Neural crest cell (in vitro differentiated cells): ENCODE measurements at regions not wholly inside any gene's neighbourhood (a gene's known extent, or its start where the extent isn't known, plus 50 kb on each side); places are given as distances from the start of the nearest gene placed in this dataset.
"Not testable (repeated sequence)": the region's sequence is repeated elsewhere in the genome, so short reads cannot be mapped to it uniquely, and the experiment has no call there.

Source experiments
- DNase-seq: peaks from one replicate; pipeline ENCODE4 v3.0.0; 2021; ENCODE audit warnings: low read depth, mixed read lengths, low spot score
- H3K27ac Mint-ChIP-seq: one replicate; pipeline ENCODE4 v1.8.0; 2021; ENCODE audit warnings: mild to moderate bottlenecking, mixed read lengths; ENCODE audit not compliant: unreplicated experiment
- H3K27me3 Mint-ChIP-seq: 2 replicates; pipeline ENCODE4 v1.8.0; 2021; ENCODE audit warnings: low read depth, mild to moderate bottlenecking, mixed read lengths
- H3K36me3 Mint-ChIP-seq: 2 replicates; pipeline ENCODE4 v1.8.0; 2021; ENCODE audit warnings: low read depth, mild to moderate bottlenecking, mixed read lengths
- H3K4me1 Mint-ChIP-seq: 2 replicates; pipeline ENCODE4 v1.8.0; 2021; ENCODE audit warnings: mixed read lengths
- H3K4me3 Mint-ChIP-seq: one replicate; pipeline ENCODE4 v1.8.0; 2021; ENCODE audit warnings: mild to moderate bottlenecking, mixed read lengths
- H3K9me3 Mint-ChIP-seq: 2 replicates; pipeline ENCODE4 v1.8.0; 2021; ENCODE audit warnings: mixed read lengths
- TF ChIP-seq, protein P1 (sequence below): fragments of 200-600 bp; sonication (generic); conservative IDR thresholded peaks from 2 replicates; pipeline ENCODE4 v1.5.0; 2021; ENCODE audit warnings: antibody characterized with exemption, mild to moderate bottlenecking

DNA sequence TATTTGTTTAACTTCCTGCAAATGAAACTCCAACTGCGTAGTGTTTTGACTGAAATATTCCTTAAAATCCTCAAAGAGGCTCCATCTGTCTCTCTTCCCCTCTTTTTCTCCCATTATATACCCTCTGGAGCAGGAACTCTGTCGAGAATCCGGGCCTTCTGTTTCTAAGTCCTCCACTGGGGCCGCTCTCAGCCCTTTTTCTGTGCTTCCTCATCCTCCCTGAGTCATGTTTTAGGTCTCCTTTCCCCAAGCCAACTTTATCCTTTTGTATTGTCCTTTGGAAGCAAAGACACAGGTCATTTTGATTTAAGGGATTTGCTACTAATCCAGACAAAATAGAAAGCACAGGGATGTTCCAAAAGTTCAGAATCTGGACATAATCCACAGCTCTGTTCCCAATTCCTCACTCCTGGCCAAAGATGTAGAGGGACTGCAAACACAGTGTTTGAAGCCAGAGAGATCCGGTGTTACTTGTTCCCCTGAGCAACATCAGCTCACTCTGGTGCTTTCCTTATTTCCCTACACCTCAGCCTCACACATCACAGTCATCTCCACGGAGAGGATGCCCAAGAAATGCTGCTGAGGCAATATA, 131.0 kb upstream of the KLF3 start:
- Mint-ChIP-seq H3K36me3 (no peaks in the 10 kb centered on the region), H3K4me1 (peaks cover 33% of the 10 kb centered on the region), H3K27ac (peak overlapping the region; percentile 15), H3K27me3 (no peaks in the 10 kb centered on the region), H3K4me3 (no peak overlapping the region), H3K9me3 (no peaks in the 10 kb centered on the region)
- TF ChIP-seq, protein P1, sequence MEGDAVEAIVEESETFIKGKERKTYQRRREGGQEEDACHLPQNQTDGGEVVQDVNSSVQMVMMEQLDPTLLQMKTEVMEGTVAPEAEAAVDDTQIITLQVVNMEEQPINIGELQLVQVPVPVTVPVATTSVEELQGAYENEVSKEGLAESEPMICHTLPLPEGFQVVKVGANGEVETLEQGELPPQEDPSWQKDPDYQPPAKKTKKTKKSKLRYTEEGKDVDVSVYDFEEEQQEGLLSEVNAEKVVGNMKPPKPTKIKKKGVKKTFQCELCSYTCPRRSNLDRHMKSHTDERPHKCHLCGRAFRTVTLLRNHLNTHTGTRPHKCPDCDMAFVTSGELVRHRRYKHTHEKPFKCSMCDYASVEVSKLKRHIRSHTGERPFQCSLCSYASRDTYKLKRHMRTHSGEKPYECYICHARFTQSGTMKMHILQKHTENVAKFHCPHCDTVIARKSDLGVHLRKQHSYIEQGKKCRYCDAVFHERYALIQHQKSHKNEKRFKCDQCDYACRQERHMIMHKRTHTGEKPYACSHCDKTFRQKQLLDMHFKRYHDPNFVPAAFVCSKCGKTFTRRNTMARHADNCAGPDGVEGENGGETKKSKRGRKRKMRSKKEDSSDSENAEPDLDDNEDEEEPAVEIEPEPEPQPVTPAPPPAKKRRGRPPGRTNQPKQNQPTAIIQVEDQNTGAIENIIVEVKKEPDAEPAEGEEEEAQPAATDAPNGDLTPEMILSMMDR = no peak
- DNase-seq = no peak

DNA sequence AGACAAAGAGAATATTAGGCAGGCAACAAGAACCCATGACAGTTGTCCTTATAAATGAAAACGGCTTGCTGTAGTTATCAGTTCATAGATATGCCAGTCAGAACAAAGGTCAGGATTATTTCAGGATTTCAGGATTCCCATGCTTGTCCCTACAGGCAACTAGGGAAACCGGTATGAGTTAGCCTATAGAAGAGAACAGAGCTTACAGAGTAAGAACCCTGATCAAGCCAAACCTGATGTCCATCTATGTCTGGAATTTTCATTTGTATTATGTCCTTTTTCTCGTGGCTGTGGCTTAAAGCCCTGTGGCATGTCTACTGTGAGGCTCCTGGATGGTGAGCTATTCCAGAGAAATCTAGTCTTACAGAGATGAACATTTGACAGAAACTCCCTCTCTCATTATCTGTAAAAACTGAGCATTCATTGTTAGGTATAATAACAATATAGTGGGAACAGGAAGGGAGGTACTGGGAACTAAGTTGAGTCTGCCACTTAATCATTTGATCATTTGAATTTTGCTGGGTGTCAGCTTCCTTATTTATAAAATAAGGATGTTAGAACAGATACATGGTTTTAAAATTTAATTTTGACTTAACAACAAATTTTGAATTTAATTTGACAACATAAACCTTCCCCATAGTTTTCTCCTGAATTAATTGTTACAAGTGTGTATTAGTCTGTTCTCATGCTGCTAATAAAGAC, 129.5 kb upstream of the KLF3 start:
- Mint-ChIP-seq H3K4me3 (no peak overlapping the region), H3K27ac (no peak overlapping the region), H3K9me3 (no peaks in the 10 kb centered on the region), H3K4me1 (peaks cover 28% of the 10 kb centered on the region), H3K36me3 (no peaks in the 10 kb centered on the region), H3K27me3 (no peaks in the 10 kb centered on the region)
- DNase-seq = no peak
- TF ChIP-seq, protein P1 = no peak

DNA sequence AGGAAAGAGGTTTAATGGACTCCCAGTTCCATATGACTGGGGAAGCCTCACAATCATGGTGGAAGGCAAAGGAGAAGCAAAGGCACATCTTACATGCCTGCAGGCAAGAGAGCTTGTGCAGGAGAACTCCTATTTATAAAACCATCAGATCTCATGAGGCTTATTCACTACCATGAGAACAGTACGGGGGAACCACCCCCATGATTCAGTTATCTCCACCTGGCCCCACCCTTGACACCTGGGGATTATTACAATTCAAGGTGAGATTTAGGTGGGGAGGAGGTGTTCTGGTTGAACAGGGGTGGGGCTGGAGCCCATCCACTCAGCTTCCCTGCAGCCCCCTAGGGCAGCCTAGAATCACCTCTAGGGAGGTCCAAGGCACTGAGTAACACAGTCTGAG, 128.9 kb upstream of the KLF3 start:
- peaks cover 27% of the 10 kb centered on the region for H3K4me1 Mint-ChIP-seq
- H3K27me3 Mint-ChIP-seq, DNase-seq, H3K36me3 Mint-ChIP-seq, H3K9me3 Mint-ChIP-seq, H3K27ac Mint-ChIP-seq, H3K4me3 Mint-ChIP-seq: not testable (repeated sequence)

DNA sequence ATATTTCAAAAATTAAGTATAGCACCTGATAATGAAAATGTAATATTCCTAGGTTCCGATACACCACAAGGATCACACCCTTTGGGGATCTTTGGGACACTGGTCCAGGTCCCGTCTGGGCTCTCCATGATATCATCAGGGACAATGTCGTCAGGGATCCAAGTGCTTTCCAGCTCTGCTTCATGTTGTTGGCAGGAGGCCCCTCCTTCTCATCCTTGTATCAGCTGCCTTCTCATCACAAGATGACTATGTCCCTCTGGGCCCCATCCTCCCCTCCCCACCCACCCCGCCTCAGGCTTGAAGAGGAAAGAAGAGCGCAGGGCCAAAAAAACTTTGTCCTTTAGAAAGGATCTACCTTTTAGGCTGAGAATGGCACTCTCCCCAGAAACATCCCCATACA, 128.3 kb upstream of the KLF3 start:
- H3K9me3 Mint-ChIP-seq = no peaks in the 10 kb centered on the region
- H3K4me1 Mint-ChIP-seq = peaks cover 27% of the 10 kb centered on the region
- no peaks in the 10 kb centered on the region for H3K27me3 Mint-ChIP-seq
- TF ChIP-seq, protein P1 = no peak
- H3K36me3 Mint-ChIP-seq = no peaks in the 10 kb centered on the region
- H3K4me3 Mint-ChIP-seq = no peak overlapping the region
- DNase-seq = no peak
- no peak overlapping the region for H3K27ac Mint-ChIP-seq

DNA sequence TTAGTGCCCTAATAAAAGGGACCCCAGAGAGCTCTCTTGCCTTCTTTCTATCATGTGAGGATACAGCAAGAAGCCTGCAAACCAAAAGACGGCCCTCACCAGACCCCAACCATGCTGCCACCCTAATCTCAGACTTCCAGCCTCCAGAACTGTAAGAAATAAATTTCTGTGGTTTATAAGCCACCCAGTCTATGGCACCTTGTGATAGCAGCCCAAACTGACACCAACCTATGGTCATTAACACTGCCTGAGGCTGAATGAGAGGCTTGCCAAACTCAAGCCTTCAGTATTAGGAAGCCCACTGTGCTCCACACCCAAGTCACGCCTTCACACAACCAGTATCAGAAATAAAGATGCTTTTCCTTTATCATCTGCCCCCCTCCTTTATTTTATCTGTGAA, 127.3 kb upstream of the KLF3 start:
- no peak overlapping the region for H3K27ac Mint-ChIP-seq
- H3K4me1 Mint-ChIP-seq = peaks cover 17% of the 10 kb centered on the region
- H3K4me3 Mint-ChIP-seq = no peak overlapping the region
- H3K36me3 Mint-ChIP-seq = no peaks in the 10 kb centered on the region
- DNase-seq = no peak
- H3K27me3 Mint-ChIP-seq = no peaks in the 10 kb centered on the region
- TF ChIP-seq, protein P1 = no peak
- H3K9me3 Mint-ChIP-seq = no peaks in the 10 kb centered on the region

DNA sequence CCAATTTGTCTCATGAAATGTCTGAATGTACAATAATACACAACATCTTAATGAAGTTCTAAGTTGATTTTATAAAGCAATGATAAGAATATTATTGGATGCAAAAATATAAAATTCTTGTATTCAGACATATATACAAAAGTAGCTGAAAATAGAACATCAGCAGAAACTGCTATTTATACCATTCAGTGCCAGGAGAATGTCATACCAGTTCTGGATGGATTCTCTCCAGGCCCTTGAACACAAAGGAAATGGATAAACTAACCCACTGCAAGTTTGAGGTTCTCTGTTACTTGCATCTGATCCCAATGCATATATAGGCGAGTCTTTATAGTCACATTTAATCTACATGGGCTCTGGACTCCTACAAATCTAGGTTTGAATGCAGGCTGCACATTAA, 126.3 kb upstream of the KLF3 start:
- Mint-ChIP-seq H3K36me3 (no peaks in the 10 kb centered on the region), H3K27ac (no peak overlapping the region), H3K4me1 (peaks cover 10% of the 10 kb centered on the region)

More for the DNA sequence above, 126.3 kb upstream of the KLF3 start:
- Mint-ChIP-seq H3K27me3 (no peaks in the 10 kb centered on the region), H3K9me3 (no peaks in the 10 kb centered on the region), H3K4me3 (no peak overlapping the region)
- TF ChIP-seq, protein P1 = no peak
- no peak for DNase-seq
